GM12892 (cell line): ENCODE measurements at regions not wholly inside any gene's neighbourhood (a gene's known extent, or its start where the extent isn't known, plus 50 kb on each side); places are given as distances from the start of the nearest gene placed in this dataset.

Experiments
- POLR2A ChIP-seq: IDR thresholded peaks from 2 replicates; pipeline ENCODE4 v1.6.1; 2011; ENCODE audit warnings: low read depth, low read length, control low read depth
- POLR2AphosphoS5 ChIP-seq: IDR thresholded peaks from 2 replicates; pipeline ENCODE4 v1.6.1; 2011; ENCODE audit warnings: low read depth, low read length, control low read depth
- TAF1 ChIP-seq: IDR thresholded peaks from 2 replicates; pipeline ENCODE4 v1.6.1; 2011; ENCODE audit warnings: low read depth, mild to moderate bottlenecking, control low read depth, low read length, borderline replicate concordance

DNA sequence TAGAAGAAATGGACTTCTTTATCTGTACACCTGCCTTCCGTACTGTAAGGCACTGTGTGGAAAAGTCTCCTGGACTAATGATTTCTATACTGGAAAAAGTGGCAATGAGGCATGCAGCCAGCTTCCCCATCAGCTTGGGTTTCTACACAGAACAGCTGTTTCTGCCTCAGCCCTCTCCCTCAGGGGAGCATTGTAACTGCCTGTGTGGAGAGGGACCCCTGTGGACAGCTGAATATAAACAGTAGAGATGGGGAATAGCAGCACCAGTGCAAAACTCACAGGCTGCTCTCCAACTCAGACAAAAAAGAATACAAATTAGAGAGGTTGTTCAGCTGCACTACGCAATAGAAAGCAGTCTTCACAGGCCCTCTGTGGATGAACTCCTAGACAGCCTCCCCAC lies 451.3 kb upstream of the MBL2 start:
- TF ChIP-seq POLR2AphosphoS5, result no peak
- no peak for TF ChIP-seq POLR2A
- TF ChIP-seq TAF1, result no peak
